ENCODE measurements at regions not wholly inside any gene's neighbourhood (a gene's known extent, or its start where the extent isn't known, plus 50 kb on each side); places are given as distances from the start of the nearest gene placed in this dataset.

DNA sequence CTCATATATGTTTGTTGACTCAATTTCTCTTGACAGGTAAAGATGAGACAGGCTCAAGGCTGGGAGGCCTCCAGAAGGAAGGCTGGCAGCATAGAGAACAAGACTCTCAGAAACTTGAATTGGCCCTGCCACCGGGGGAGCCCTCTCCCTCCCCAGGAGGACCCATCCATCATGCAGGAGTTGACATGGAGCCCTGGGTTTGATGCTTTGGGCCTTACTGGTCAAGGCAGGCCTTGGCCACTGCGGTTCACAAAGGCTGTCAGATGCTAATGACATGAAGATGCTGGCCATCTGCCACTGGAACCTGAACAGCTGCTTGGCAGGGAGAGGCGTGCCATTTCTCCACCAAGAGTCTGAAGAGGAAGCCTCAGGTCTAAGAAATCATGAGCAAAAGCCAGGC lies 193.6 kb downstream of the MTCL1 start:
- TF ChIP-seq, protein P1, sequence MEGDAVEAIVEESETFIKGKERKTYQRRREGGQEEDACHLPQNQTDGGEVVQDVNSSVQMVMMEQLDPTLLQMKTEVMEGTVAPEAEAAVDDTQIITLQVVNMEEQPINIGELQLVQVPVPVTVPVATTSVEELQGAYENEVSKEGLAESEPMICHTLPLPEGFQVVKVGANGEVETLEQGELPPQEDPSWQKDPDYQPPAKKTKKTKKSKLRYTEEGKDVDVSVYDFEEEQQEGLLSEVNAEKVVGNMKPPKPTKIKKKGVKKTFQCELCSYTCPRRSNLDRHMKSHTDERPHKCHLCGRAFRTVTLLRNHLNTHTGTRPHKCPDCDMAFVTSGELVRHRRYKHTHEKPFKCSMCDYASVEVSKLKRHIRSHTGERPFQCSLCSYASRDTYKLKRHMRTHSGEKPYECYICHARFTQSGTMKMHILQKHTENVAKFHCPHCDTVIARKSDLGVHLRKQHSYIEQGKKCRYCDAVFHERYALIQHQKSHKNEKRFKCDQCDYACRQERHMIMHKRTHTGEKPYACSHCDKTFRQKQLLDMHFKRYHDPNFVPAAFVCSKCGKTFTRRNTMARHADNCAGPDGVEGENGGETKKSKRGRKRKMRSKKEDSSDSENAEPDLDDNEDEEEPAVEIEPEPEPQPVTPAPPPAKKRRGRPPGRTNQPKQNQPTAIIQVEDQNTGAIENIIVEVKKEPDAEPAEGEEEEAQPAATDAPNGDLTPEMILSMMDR (IDR thresholded peaks at IDR 0.05; ENCODE audit: extremely low read depth in 1 of 2, insufficient read depth in 1 of 2, low read depth in 1 of 2, low read length in 2 of 2) = peak in 1 of 2 donors; percentile 5
- TF ChIP-seq MYC (IDR thresholded peaks at IDR 0.05; ENCODE audit: low read depth, low read length) = no peak
- Histone ChIP-seq H3K27ac (ENCODE audit: insufficient read depth, low read depth, low read length) (no peak overlapping the region), H3K79me2 (ENCODE audit: control insufficient read depth, insufficient read depth, low read length) (no peaks in the 10 kb centered on the region), H3K27me3 (ENCODE audit: control insufficient read depth in 2 of 2, insufficient read depth in 2 of 2, low read length in 2 of 2) (peaks cover 2 to 12% of the 10 kb centered on the region in 2 experiments), H3K9me1 (replicated peaks; ENCODE audit: control insufficient read depth, extremely low read depth, insufficient read depth, low read length) (no peaks in the 10 kb centered on the region), H3K36me3 (ENCODE audit: control insufficient read depth in 2 of 2, extremely low read depth in 1 of 2, insufficient read depth in 2 of 2, low read length in 2 of 2) (no peaks in the 10 kb centered on the region), H3K9me3 (replicated peaks; ENCODE audit: control insufficient read depth, insufficient read depth, low read length) (no peaks in the 10 kb centered on the region), H3K4me1 (ENCODE audit: control insufficient read depth, extremely low read depth, insufficient read depth, low read length) (no peaks in the 10 kb centered on the region), H2AFZ (ENCODE audit: low read depth, low read length) (no peak overlapping the region), H4K20me1 (replicated peaks; ENCODE audit: control insufficient read depth, extremely low read depth, insufficient read depth, low read length) (no peaks in the 10 kb centered on the region), H3K4me3 (replicated peaks in 1 of 3; ENCODE audit: insufficient read depth in 1 of 3, low read depth in 1 of 3, low read length in 3 of 3) (no peak overlapping the region), H3K9ac (replicated peaks; ENCODE audit: extremely low read depth, insufficient read depth, low read length) (no peak overlapping the region), H3K4me2 (ENCODE audit: insufficient read depth, low read length) (no peak overlapping the region)
- BruUV-seq (replicated peaks) = no TSS peak
- no peak for FAIRE-seq
- no peak for DNase-seq (ENCODE audit: low read depth, low spot score)
- dilution Hi-C loops (cut with MboI; ENCODE audit: extremely low pct_ligation_motif_present, low sequenced_read_pairs) = no loop called here
- intact Hi-C loops (cut with micrococcal nuclease) = loop anchor here (10.0 kb wide), 1 partner anchor 244 kb away; no protein-coding TSS in a partner anchor
- ChIA-PET CTCF (interaction anchor here (1.2 kb wide), 1 partner anchor 80 kb away, joined by 4 read pairs; no protein-coding TSS in a partner anchor), POLR2A (no interaction called here)

DNA sequence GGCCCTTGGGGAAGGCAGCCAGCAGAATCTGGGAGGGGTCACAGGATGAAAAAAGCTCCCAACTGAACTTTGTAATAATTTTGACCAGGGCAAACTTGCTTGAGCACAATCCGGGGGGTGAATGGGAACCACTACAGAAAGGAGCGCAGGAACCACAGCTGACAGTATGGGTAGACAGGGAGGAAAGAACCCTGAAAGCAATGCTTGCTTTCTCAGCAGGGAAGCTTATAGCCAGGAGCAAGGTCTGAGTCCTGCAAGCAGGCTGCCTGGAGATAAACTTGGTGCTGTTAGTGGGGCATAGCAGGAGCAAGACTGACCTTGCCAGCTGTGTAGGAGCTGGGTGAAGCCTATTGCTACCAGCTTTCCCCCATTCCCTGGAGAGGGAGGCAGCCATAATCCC lies 195.2 kb downstream of the MTCL1 start:
- no peaks in the 10 kb centered on the region for H3K79me2 ChIP-seq (ENCODE audit: control insufficient read depth, insufficient read depth, low read length)
- H3K4me3 ChIP-seq (replicated peaks in 1 of 3; ENCODE audit: insufficient read depth in 1 of 3, low read depth in 1 of 3, low read length in 3 of 3) = no peak overlapping the region
- CTCF ChIA-PET = interaction anchor here (2.0 kb wide), 1 partner anchor 204 kb away, joined by 8 read pairs; no protein-coding TSS in a partner anchor
- TF ChIP-seq POLR2AphosphoS5 (IDR thresholded peaks at IDR 0.05; ENCODE audit: insufficient read depth, low read depth, low read length) = no peak
- no peak for TF ChIP-seq FOS (IDR thresholded peaks at IDR 0.05; ENCODE audit: borderline replicate concordance, insufficient read depth, low read length)
- TF ChIP-seq, protein P1 (IDR thresholded peaks at IDR 0.05; ENCODE audit: extremely low read depth in 1 of 2, insufficient read depth in 1 of 2, low read depth in 1 of 2, low read length in 2 of 2) = no peak
- TF ChIP-seq JUN (IDR thresholded peaks at IDR 0.05; ENCODE audit: borderline replicate concordance, insufficient read depth, insufficient read length, low read depth) = no peak
- TF ChIP-seq MYC (IDR thresholded peaks at IDR 0.05; ENCODE audit: low read depth, low read length) = no peak
- TF ChIP-seq GATA2 (IDR thresholded peaks at IDR 0.05; ENCODE audit: insufficient read depth, insufficient read length, low read depth, low read length) = no peak
- TF ChIP-seq, protein P2, sequence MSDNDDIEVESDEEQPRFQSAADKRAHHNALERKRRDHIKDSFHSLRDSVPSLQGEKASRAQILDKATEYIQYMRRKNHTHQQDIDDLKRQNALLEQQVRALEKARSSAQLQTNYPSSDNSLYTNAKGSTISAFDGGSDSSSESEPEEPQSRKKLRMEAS (IDR thresholded peaks at IDR 0.05; ENCODE audit: insufficient read depth, insufficient read length) = no peak
- TF ChIP-seq POLR2A (IDR thresholded peaks at IDR 0.05; ENCODE audit: low read depth, low read length) = no peak
- TF ChIP-seq EZH2 (IDR thresholded peaks at IDR 0.05; ENCODE audit: borderline replicate concordance, low read depth, low read length, severe bottlenecking) = no peak
- no peak overlapping the region for H3K9ac ChIP-seq (replicated peaks; ENCODE audit: extremely low read depth, insufficient read depth, low read length)
- H2AFZ ChIP-seq (ENCODE audit: low read depth, low read length) = no peak overlapping the region
- no peaks in the 10 kb centered on the region for H3K9me1 ChIP-seq (replicated peaks; ENCODE audit: control insufficient read depth, extremely low read depth, insufficient read depth, low read length)
- H3K4me1 ChIP-seq (ENCODE audit: control insufficient read depth, extremely low read depth, insufficient read depth, low read length) = no peaks in the 10 kb centered on the region
- POLR2A ChIA-PET = no interaction called here
- intact Hi-C loops (cut with micrococcal nuclease) (no loop called here), dilution Hi-C loops (cut with MboI; ENCODE audit: extremely low pct_ligation_motif_present, low sequenced_read_pairs) (no loop called here)
- H3K27me3 ChIP-seq (ENCODE audit: control insufficient read depth in 2 of 2, insufficient read depth in 2 of 2, low read length in 2 of 2) = peaks cover 5 to 12% of the 10 kb centered on the region in 2 experiments
- FAIRE-seq (no peak), DNase-seq (ENCODE audit: low read depth, low spot score) (no peak)
- no peaks in the 10 kb centered on the region for H4K20me1 ChIP-seq (replicated peaks; ENCODE audit: control insufficient read depth, extremely low read depth, insufficient read depth, low read length)
- H3K36me3 ChIP-seq (ENCODE audit: control insufficient read depth in 2 of 2, extremely low read depth in 1 of 2, insufficient read depth in 2 of 2, low read length in 2 of 2) = no peaks in the 10 kb centered on the region
- H3K9me3 ChIP-seq (replicated peaks; ENCODE audit: control insufficient read depth, insufficient read depth, low read length) = no peaks in the 10 kb centered on the region
- H3K4me2 ChIP-seq (ENCODE audit: insufficient read depth, low read length) = no peak overlapping the region
- BruUV-seq (replicated peaks) = no TSS peak
- no peak overlapping the region for H3K27ac ChIP-seq (ENCODE audit: insufficient read depth, low read depth, low read length)
